Heart right ventricle (tissue), 16 donors: ENCODE measurements at regions not wholly inside any gene's neighbourhood (a gene's known extent, or its start where the extent isn't known, plus 50 kb on each side); places are given as distances from the start of the nearest gene placed in this dataset.

Experiments used
- ATAC-seq, 8 donors: fragments of 200-7000 bp; cut with Tn5 transposase; one replicate each; pipeline ENCODE4 v1.9.1; 2020; ENCODE audit warnings: mild to moderate bottlenecking in 8 of 8, moderate library complexity in 8 of 8, moderate number of reproducible peaks in 1 of 8
- DNase-seq, 2 donors: peaks; one replicate each; pipeline ENCODE4 v3.0.0-alpha.2; 2020
- H3K27ac ChIP-seq, 10 donors: fragments of 200-600 bp; sonication (generic) in 2 of 10; one replicate each; pipeline versions ENCODE4 v1.5.0 to v1.8.0; 2020 to 2022; ENCODE audit warnings: mild to moderate bottlenecking in 3 of 10
- H3K27me3 ChIP-seq, 7 donors: fragments of 200-600 bp; one replicate each; pipeline ENCODE4 v1.8.0; 2021 to 2022; ENCODE audit warnings: mild to moderate bottlenecking in 2 of 7
- H3K36me3 ChIP-seq, 9 donors: fragments of 200-600 bp; sonication (generic) in 1 of 9; one replicate each; pipeline versions ENCODE4 v1.5.0 to v1.8.0; 2020 to 2022; ENCODE audit warnings: mild to moderate bottlenecking in 2 of 9
- H3K4me1 ChIP-seq, 9 donors: fragments of 200-600 bp; sonication (generic) in 1 of 9; one replicate each; pipeline versions ENCODE4 v1.5.0 to v1.8.0; 2020 to 2022; ENCODE audit warnings: mild to moderate bottlenecking in 4 of 9
- H3K4me3 ChIP-seq, 10 donors: fragments of 200-600 bp; sonication (generic) in 2 of 10; one replicate each; pipeline versions ENCODE4 v1.5.0 to v1.8.0; 2020 to 2022; ENCODE audit warnings: mild to moderate bottlenecking in 7 of 10, moderate library complexity in 2 of 10
- H3K9me3 ChIP-seq, 11 donors: fragments of 200-600 bp in 10 of 11; sonication (generic) in 2 of 11; one replicate each; pipeline versions ENCODE4 v1.5.0 to v1.8.0; 2013 to 2022; ENCODE audit warnings: mild to moderate bottlenecking in 2 of 11, control low read depth in 1 of 11, moderate library complexity in 1 of 11
- WGBS, 2 donors: extraction: QIAGEN DNeasy Blood & Tissue Kit; methylation state at CpG; one replicate each; pipeline ENCODE4 v1.1.7; 2013; ENCODE audit warnings: inconsistent platforms in 1 of 2; 5-methylcytosine and 5-hydroxymethylcytosine counted together
- intact Hi-C, 10 donors: fragments of 100-400 bp; cut with DNase I; formaldehyde crosslinking; loops; one replicate each; pipeline versions ENCODE4 v1.11.1 to v1.14.2; 2022
- TF ChIP-seq, protein P1 (sequence below), 9 donors: fragments of 200-600 bp; sonication (generic) in 2 of 9; IDR thresholded peaks; one replicate each; pipeline versions ENCODE4 v1.5.0 to v1.8.0; 2021 to 2022; ENCODE audit warnings: antibody characterized with exemption in 9 of 9, mild to moderate bottlenecking in 5 of 9, moderate library complexity in 1 of 9
- donor health status: Arrhythmogenic right ventricular cardiomyopathy.
- donor health status: ischemic (EF 13 %, LVEDD 7.1; RV severe dilation, severe dysfunction).
- donor health status: healthy with polysubstance abuse.
- donor health status: DM: no; HTN: yes; CAD: no.
- donor health status: DM: no; HTN: no; CAD: no.
- donor health status: ischemic (EF 25% LVEDD 6.9; RV normal size, moderate dysfunction).
- donor health status: ischemic (EF 25% LVEDD 5.7; RV mildly dilated, moderate dysfunction).
- donor health status: healthy.
- donor health status: DM: yes; HTN: yes; CAD: no.
- donor health status: Ischemic cardiomyopathy.
- donor health status: ischemic (EF 35%, LVEDD 5.7; RV mildly dilated, moderate dysfunction).
- donor health status: nonischemic (EF 11% LVEDD 7.7; RV severe dilation, severe dysfunction).
- donor health status: DM: yes; HTN: yes; CAD: no.
- donor health status: PGD.
- donor health status: ischemic (EF 29% LVEDD 5.4; RV normal size, mild dysfunction).
- donor health status: nonischemic (EF 23%, LVEDD 6.1; RV moderate dilation, normal function).

DNA sequence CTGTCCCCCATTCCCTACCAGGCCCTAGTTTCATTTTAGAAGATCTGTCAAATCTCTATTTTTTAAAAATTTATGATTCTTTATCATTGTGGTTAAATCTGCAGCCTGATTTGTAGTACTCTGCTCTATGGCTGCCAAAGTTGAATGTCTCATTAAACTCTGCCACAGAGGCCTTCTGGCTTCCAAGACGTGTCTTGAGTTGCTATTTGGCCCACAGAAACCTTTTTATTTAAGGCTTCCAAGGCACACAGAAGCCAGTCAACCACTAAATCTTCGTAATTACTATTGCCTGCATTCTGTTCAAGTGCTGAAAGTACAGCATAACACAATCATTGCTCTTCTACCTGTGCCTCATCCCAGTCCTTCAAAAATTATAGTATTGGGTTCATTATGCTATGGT is 971.0 kb downstream of the NCAM2 start:
- intact Hi-C loops: no loop called here
- Histone ChIP-seq H3K27ac (no peak overlapping the region), H3K27me3 (no peaks in the 10 kb centered on the region), H3K4me1 (no peaks in the 10 kb centered on the region), H3K9me3 (peaks cover 0 to 17% (median 4%) of the 10 kb centered on the region in 11 donors), H3K36me3 (no peaks in the 10 kb centered on the region), H3K4me3 (no peak overlapping the region)
- TF ChIP-seq, protein P1, sequence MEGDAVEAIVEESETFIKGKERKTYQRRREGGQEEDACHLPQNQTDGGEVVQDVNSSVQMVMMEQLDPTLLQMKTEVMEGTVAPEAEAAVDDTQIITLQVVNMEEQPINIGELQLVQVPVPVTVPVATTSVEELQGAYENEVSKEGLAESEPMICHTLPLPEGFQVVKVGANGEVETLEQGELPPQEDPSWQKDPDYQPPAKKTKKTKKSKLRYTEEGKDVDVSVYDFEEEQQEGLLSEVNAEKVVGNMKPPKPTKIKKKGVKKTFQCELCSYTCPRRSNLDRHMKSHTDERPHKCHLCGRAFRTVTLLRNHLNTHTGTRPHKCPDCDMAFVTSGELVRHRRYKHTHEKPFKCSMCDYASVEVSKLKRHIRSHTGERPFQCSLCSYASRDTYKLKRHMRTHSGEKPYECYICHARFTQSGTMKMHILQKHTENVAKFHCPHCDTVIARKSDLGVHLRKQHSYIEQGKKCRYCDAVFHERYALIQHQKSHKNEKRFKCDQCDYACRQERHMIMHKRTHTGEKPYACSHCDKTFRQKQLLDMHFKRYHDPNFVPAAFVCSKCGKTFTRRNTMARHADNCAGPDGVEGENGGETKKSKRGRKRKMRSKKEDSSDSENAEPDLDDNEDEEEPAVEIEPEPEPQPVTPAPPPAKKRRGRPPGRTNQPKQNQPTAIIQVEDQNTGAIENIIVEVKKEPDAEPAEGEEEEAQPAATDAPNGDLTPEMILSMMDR (IDR thresholded peaks at IDR 0.05): no peak
- no peak for ATAC-seq
- 36 to 51% methylated on average over 2 of the region's 2 CpGs for WGBS, 2 donors
- DNase-seq: no peak

DNA sequence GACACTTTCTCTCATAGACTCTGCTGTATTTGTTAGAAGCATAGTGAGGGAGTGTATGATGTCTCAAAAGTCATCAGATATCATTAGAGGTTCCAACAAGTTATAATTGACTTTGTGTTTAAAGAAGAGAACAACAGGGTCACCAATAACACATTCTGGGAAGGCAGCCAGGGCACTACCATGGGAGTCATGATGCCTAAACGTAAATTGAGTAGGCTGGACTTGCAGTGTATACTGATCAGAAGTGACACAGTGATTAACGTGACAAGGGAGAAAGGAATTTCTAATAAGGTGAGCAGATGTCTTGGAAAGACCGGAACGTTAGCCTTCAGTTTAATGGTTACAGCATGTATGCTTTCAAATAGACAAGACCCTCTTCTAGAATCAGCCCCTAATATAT is 973.2 kb downstream of the NCAM2 start:
- no peaks in the 10 kb centered on the region for H3K4me1 ChIP-seq
- H3K9me3 ChIP-seq: no peaks in the 10 kb centered on the region
- ATAC-seq (no peak), DNase-seq (no peak)
- no peak overlapping the region for H3K4me3 ChIP-seq
- H3K36me3 ChIP-seq: no peaks in the 10 kb centered on the region
- TF ChIP-seq, protein P1 (IDR thresholded peaks at IDR 0.05): no peak
- WGBS, 2 donors: 58 to 65% methylated on average over 4 of the region's 4 CpGs
- H3K27me3 ChIP-seq: no peaks in the 10 kb centered on the region
- intact Hi-C loops: no loop called here
- H3K27ac ChIP-seq: no peak overlapping the region

DNA sequence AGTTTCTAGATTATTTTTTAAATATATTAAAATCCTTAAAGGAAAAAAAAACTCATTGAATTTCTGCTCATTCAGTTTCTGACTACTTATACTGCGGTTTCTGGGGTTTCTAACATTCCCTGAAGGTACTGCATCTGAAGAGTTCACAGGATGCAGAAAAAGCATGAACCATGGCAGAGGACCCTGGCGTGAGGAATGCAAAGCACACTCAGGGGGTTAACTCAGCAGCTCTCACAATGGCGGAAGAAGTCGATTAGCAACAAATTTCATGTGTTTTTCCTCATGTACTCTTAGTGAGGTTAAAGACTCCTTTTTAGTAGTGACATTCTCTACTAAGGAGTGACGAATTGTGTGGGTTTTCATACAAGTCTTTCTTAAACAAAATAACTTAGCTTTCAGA is 975.6 kb downstream of the NCAM2 start:
- no peaks in the 10 kb centered on the region for H3K4me1 ChIP-seq
- intact Hi-C loops: no loop called here
- 70 to 73% methylated on average over 5 of the region's 5 CpGs for WGBS, 2 donors
- H3K27ac ChIP-seq: no peak overlapping the region
- no peak for DNase-seq
- H3K9me3 ChIP-seq: peaks cover 0 to 6% (median 0%) of the 10 kb centered on the region in 11 donors
- ATAC-seq: no peak
- no peaks in the 10 kb centered on the region for H3K27me3 ChIP-seq
- TF ChIP-seq, protein P1 (IDR thresholded peaks at IDR 0.05): no peak
- no peaks in the 10 kb centered on the region for H3K36me3 ChIP-seq
- H3K4me3 ChIP-seq: no peak overlapping the region

DNA sequence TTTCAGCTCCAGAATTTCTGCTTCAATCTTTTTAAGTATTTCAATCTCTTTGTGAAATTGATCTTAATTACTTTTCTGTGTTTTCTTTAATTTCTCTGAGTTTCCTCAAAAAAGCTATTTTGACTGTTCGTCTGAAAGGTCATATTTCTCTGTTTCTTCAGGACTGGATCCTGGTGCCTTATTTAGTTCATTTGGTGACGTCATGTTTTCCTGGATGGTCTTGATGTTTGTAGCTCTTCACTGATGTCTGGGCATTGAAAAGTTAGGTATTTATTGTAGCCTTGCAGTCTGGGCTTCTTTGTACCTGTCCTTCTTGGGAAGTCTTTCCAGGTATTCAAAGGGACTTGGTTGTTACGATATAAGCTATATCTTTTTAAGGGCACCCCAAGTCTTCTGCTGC is 998.7 kb downstream of the NCAM2 start:
- no peak for DNase-seq
- Histone ChIP-seq H3K4me1 (no peaks in the 10 kb centered on the region), H3K4me3 (no peak overlapping the region), H3K27me3 (no peaks in the 10 kb centered on the region), H3K9me3 (peaks cover 0 to 40% (median 0%) of the 10 kb centered on the region in 11 donors), H3K36me3 (no peaks in the 10 kb centered on the region), H3K27ac (no peak overlapping the region)
- 72 to 80% methylated on average over 3 of the region's 3 CpGs for WGBS, 2 donors
- intact Hi-C loops: no loop called here
- ATAC-seq: no peak
- TF ChIP-seq, protein P1 (IDR thresholded peaks at IDR 0.05): no peak
